SHP77 treated with DMSO at 0.1 percent for 48 hours (cell line): ENCODE measurements at regions not wholly inside any gene's neighbourhood (a gene's known extent, or its start where the extent isn't known, plus 50 kb on each side); places are given as distances from the start of the nearest gene placed in this dataset.

ENCODE experiments used
- DNase-seq: peaks from one replicate; lab custom pipeline; 2025; lab: John Stamatoyannopoulos, UW

DNA sequence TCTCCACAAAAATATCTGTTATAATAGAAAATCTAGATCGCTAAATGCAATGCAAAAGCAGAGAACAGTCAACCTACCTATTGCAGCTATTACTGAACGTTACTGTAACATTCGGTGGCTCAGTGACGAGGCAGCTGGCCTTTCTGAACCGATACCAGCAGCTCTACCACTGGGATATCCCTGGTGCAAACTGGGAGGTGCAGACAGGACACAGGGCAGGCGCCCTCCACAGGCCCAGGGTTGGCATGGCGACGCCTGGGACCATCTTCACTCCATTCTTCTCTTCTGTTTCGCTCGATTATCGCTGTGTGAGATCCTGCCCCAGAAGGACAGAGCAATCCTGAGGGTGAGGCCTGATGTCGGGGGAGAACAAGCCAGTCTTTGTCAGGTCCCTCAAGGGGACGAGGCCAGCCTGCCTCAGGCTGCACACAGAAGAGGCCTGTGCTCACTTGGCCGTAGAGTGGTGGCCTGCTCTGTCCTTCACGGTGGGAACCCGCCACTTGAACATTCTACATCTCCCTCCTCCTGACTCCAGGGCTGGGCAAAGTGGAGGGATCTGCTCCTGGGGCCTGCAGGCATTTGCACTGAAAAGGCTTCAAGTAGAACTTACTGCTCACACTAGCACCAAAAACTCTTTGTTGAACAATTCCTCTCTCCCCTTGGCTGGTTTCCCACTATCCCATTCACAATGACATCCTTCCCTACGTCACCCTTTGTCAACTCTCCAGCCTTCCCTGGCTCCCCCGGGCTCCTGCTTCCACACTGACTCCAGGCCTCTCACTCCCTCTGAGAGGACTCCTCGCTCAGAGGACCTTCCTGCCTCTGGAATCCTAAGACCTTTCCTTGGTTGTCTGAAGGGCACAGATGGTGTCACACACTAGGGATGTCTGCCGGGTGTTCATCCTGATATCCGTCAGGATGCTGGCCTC is 49.7 kb downstream of the CYRIA start:
- DNase-seq: no peak

DNA sequence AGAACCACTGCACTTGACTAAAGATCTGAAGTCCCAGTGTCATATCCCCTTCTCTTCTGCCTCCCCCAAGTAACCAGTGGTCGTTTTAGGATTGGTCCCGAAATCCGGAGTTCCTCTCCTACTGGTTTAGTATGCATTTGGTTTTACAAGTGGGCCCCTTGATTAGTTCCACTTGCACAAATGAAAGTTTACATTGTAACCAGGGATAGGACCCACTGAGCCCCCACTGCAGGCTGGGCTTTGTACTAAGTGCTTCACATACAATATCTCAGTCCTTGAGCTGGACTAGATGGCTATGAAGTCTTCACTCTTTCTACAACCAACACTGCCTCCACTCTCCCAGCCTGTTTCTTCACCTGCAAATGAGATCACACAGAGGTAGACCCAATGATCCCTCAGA is 50.4 kb downstream of the CYRIA start:
- DNase-seq: no peak

DNA sequence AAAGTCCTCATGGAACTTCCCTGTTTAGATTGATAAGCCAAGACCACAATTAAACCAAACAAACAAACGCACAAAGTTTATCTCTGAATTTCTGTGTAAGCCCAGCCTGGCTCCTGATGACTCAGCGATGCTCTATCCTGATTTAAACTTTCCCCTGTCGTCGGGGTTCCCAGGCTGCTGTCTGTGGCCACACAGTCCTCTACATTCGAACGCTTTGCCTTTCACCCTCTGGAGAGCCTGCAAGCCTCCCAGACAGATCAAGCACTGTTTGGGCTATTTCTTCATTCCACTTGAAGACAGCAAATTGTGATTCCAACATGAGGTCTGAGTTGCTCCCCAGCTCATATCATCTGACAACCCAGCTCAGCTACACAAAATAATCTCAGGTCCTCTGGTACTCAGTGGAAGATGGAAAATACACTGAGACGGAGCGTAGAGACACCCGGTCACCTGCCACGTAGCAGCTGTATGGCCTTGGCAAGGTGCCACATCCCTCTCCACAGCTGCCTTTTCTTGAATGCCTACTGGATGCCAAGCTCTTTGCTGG is 51.2 kb downstream of the CYRIA start:
- DNase-seq: peak; percentile 57

DNA sequence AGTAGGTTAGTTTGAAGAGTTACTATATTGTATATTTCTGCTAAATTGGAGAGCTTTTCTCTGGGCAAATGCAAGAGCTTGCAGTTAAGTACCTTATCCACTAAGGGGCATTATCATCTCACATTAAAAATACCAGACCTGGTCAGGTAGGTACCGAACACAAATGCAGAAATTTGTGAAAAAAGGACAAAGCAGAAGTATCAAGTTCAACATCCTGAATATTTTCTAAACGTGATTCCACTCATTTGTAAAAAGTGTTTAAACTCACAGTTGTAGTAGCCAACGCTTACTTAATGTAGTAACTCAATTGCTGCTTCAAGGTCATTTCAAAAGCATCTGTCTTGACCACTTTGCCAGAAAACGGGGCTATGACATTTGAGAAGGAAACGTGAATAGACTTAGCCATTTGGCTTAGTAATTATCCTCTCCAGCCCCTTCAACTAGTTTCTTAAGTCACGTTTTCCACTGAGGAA is 52.1 kb downstream of the CYRIA start:
- DNase-seq: peak; percentile 8

DNA sequence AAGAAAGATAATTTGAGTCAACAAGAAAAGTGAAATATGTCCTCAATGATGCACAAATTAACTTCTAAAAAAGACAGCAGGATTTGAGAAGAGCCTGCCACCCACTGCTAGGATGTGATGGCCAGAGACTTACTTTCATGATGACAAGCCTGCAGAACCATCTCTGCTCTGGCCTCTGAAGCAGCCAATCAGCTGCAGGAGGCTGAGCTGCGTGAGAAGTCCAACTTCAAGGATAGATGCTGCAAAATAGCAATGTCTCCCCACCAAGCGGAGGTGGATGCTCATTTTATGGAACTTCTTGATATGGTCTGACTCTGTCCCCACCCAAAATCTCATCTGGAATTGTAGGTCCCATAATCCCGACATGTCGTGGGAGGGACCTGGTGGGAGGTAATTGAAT is 53.1 kb downstream of the CYRIA start:
- DNase-seq: no peak

DNA sequence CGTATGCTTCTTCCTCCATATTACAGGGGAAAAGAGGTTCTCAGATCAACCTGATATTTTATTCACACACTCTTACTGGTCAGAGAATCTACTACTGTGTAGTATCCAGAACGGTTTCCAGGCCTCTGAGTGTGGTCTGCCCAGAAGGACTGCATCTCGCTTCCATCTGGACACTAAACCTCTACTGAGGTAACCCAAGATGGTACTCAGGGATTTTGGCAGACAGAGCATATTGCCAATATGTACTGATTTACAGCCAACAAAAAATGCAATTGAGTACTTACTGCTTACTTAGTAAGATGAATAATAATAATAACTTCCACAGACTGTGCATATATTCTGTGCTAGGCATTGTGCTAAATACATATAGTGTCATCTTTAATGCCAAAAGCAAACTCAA is 55.8 kb downstream of the CYRIA start:
- DNase-seq: no peak

DNA sequence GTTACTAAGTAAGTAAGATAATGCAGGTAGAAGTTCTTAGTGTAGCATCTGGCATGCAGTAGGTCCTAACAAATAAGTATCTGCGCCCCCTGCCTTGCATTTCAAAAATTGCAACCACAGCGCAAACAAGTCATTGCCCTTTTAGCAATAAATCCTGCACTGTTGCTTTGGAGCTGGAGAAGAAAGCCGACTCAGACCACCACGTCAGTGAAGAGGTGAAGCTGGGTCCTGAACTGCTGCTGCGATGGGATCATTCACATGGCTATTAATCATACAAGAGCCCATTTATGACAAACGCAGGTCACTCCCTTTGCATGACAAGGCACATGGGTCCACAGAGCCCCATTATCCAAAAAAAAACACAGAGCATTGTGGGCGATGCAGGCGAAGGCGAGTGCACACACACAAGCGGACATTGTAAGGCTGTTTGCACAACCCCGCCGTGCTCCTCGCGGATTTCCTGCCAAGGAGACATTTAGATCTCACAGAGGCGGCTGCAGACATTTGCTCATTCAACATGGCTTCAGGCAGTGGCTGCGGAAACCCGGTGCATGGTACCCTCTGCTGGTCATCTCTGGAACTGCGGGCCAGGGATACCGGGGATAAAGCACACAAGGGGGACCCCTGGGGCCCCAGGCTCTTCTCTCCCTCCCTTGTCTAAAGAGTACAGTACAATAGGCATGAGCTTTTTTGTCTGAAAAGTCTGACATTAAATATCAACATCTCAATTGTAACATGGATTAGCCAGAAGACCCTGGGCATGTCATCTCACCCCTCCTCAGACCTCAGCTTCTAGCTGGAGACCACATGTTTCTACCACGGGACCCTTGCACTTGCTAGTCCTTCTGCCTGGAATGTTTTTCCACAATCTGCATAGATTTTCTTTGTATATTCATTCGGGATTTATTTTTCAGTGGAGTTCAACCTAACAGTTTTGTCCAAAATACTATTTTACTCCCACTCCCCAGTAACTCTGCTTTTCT is 56.7 kb downstream of the CYRIA start:
- peak; percentile 14 for DNase-seq

DNA sequence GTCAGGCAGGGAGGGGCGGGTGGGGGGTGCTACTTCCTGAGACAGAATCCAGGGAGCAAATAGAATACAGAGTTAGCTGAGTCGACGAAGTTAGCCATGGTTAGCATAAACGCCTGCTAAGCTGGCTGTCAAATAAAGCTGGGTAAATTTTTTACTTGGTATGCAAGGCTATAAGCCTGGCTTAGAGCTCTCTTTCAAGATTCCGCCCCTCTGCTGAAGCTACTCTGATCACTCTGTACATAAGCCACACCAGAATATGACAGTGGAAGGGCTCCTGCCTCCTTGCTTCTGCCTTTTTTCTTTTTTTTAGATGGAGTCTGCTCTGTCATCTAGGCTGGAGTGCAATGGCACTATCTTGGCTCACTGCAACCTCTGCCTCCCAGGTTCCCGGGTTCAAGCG is 58.3 kb downstream of the CYRIA start:
- no peak for DNase-seq

DNA sequence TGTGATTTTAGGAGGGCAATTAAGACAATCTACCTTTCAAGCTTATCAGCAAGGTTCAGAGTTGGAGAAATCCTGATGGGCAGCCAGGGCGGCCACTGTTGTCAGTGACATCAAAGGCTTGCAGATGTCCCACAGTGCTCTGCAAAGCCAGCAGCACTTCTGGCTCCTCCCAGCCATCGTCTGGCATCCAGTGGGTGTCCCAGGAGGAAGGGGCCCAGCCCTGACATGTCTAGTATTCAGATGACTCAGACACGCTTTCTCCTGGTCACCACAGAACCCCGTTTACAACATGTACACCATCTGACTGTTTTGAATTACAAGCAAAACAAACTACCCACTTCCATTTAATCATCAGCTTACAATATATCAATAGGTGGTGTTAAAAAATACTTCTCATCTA is 61.4 kb downstream of the CYRIA start:
- no peak for DNase-seq

DNA sequence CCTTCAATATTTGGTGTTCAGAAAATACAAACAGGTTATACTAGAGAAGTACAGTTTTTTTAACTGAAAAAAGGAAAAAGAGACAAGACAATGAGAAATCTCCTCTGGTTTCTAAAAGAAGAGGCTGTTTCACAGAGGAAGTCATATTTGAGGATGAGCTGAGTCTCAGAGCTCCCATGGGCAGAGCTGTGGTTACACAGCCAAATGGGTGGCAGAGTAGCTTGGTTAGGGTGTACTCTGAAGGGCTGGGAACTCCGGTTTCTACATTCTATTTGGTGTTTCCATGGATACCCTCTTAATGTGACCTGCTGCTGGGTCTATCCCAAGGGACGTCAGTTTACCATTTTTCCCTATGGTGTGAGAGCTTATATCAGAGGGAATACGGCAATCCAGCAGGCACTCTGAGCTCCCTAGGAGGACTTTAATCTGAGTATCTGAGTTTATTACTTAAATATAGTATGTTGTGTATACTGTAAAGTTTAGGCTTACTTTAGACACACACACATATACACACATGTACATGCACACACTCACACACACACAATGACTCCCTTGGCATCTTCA is 74.2 kb downstream of the CYRIA start:
- DNase-seq: no peak

DNA sequence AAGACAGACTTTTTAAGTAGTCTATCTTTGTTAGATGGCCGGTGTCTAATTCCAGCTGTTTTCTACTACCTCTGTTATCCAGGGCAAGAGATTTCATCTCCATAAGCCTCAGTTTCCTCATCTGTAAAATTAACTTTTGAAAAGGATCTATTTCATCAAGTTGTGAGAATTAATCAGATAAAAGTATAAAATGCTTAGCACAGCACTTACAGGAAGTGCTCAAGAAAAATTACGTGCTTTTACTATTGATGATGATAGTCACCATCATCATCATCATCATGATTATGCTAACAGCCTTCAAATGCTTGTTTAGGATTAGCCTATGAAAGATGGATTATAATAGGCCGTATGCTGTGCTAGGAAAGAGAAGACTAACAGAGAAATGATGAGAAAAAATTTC is 76.2 kb downstream of the CYRIA start:
- DNase-seq: no peak

DNA sequence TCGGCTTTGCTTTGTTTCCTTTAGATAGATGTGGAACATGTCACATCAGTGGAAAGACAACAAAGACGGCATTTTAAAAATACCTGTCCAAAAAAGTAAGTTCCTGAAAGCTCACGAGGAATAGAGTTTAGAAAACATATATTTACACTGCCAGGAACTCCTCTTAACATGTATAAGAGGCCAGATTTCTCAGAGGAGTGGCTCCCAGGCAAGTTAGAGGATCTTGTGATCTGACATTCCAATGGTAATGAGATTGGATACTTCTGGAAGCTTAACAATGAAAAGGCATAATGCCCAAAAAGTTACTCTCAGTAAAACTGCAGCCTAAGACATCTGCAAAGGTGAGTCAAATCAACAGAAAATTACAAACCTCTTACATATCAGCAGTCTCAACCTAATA is 77.1 kb downstream of the CYRIA start:
- DNase-seq: no peak

DNA sequence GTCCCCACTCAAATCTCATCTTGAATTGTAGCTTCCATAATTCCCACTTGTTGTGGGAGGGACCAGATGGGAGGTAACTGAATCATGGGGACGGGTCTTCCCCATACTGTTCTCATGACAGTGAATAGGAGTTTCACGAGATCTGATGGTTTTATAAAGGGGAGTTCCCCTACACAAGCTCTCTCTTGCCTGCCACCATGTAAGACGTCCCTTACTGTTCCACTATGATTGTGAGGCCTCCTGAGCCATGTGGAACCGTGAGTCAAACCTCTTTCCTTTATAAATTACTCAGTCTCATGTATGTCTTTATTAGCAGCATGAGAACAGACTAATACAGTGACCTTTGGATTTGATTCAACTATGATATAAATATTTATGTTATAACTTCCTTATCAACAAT is 78.0 kb downstream of the CYRIA start:
- DNase-seq: no peak

DNA sequence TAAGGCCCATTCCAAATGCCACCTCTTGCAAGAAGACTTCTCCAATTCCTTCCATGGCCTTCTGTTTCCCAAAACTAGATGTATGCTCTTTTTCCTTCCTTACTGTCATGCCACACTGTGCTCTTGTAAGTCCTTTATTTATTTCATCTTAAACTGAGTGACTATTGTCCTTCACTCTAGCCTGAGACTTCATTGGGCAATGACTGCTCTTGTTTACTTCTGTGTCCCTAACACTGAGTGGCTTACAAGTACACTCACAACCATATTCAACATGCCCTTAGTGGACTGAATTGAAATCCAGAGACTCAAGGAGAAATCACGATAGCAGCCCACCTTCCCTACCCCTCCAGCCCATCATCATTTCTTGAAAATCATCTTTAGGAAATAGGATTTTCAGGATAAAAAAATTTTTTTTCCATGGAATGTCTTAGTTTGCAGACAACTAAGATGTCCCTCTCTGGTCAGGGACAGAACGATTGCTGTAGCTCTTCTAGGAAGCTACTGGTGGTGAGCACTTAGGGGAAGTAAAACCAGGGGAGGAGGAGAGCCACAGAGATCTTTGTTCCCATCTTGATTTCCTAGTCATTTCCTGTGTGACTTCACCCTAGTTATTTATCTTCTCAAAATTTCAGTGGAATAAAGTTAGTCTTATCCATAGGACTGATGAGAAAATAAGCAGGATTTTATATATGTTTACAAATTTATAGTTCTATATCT is 80.7 kb downstream of the CYRIA start:
- no peak for DNase-seq

DNA sequence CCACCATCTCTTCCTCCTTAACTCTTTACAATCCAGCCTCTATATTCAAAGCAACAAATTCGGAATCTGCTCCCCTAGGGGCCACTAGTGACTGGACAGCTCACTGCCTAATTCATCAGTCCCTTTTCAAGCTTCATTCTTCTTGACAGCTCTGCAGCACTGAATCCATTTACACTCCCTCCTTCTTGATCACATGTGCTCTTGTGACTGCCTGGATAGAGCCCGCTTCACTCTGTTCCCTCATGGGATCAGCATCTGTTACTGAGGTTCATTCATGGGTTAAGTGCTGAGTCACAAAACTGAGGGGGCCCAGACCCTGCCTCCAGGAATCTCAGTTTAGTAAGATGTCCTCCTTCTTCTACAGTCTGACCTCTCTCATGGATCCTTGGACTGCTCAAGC is 81.5 kb downstream of the CYRIA start:
- no peak for DNase-seq

DNA sequence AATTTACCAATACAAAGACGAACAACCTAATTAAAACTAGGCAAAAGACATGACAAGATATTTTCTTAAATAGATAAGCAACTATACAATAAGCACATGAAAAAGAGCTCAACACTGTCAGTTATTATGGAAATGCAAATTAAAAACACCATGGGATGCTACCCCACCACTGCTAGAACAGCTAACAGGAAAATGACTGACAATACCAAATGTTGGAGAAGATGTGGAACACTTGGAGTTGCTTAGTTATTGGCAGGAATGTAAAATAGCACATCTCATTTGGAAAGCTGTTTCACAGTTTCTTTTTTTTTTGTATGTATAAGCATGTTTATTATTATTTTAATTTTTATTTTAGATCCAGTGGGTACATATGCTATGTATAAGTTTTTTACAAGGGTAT is 84.4 kb downstream of the CYRIA start:
- DNase-seq: no peak

DNA sequence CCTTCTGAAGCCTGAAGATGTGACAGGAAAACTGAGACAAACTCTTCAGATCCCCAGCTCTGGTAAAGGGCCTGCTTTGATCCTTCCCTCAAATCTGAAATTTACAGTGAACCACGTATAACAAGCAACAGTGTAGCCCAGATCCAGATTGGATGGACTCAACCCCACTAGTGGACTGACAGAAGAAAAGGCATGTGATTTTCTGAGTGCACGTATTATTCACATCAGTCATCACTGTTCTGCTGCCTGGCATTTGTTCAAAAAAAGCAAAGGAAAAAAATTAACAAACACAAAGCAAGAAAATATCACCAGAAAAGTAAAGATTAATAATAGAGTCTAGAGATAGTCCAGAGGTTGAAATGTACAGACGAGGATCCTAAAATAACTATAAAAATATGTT is 87.6 kb downstream of the CYRIA start:
- no peak for DNase-seq

DNA sequence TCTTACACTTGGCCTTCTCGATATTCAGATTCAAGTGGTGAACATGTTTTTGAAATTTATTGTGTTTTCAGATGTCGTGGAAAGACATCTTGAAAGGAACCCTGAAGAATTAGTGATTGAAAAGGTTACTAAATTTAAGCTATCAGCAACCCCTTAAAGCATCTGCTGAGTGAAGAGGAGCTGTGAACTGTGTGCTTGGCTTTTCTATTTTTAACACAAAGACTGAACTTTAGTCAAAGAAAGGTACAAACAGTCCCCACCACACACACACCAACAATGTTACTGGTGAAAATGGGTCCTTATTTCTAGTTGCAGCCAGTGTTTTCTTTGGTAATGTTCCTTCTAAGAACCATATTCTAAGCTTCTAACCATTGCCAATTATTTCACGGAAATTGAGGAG is 95.1 kb downstream of the CYRIA start:
- DNase-seq: no peak

DNA sequence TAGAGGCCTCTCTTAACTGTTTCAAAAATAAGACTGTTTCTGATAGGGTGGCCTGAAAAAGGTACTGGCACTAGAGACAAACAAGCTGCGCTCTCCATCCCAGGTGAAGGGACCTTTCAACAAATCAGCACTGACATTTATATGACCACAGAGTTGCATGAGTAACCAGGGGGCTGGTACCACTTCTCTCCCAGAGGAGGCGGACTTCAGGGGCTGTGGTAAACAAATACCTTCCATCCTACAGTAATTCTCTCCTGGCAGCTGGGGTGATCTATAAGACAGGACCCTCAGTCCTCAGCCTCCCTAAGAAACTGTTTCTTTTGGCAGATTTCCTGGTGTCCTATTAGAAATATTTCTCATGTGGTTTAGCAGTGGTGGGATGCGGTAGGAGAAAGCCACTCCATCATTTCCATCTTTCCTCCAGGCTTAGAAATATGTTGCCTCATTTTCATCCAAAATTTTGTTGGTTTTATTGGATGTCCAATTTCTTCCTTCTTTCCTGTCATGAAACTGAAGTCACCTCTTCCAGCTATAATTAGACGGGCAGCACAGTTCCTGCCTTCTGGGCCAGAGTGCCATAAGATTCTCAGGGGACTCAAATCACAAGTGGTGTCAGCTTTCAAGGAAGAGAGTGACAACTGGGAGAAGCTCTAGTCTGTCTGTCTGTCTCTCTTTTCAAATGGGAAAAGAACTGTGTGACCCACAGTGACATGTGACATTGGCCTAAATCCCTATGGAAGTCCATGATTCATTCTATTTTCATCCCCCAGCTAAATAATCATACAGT is 96.4 kb downstream of the CYRIA start:
- DNase-seq: no peak

DNA sequence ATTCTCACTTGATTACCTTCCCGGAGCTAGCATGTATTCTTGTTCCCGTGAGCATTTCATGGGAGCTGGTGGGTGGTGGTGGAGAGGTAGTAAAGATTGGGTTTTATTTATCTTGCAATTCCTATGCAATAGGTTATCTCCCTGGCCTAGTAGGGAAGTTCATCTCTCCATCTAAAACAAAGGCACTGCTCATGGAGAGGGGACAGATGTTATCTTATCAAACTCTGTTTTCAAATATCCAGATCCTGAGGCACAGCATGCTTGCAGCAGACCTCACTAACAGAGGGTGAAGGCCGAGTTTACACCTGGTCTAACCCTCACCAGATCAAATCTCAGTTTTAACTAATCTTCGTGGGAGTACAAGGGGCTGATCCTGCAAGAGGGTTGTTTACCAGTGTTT is 98.9 kb downstream of the CYRIA start:
- DNase-seq: no peak

DNA sequence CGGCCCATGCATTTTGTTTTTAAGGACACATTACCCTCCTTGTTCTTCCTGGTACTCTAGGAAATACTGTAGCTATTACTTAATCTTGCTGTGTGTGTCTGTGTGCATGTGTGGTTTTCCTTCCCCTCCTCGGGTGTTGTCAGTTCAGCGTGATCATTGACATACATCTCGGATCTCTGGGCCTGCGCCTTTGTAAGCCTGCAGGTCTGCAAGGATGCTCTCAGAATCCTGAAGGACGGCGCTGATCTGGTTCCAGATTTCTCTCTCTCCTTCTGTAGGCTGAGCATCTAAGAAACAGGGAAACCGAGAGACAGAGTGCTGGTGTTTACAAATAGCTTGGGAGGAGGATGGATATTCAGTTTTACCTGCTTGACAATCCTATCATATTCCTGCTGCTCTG is 100.2 kb downstream of the CYRIA start:
- no peak for DNase-seq
